ENCODE measurements at regions not wholly inside any gene's neighbourhood (a gene's known extent, or its start where the extent isn't known, plus 50 kb on each side); places are given as distances from the start of the nearest gene placed in this dataset.

DNA sequence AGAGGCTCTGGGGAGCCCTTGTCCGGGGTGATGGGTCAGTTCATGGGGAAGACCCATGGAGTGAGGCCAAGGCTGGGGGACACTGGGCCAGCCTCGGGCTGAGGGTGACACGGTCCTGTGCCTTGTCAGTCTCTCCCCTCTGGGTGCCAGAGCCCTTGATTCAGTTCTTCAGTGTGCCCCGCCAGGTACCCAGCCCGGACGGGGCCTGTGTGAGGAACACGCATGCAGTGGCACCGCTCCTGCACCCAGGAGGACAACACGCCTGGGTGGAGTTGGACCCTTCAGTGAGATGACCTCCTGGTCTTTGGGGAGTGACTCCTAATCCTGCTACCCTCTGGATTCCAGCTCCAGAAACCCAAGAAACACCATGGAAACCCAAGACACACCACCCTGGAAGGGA is 264.4 kb downstream of the LOXHD1 start:
- Mint-ChIP-seq H3K9me3 (no peaks in the 10 kb centered on the region), H3K4me3 (no peak overlapping the region), H3K36me3 (ENCODE audit: low read depth) (no peaks in the 10 kb centered on the region), H3K4me1 (ENCODE audit: low read depth) (no peaks in the 10 kb centered on the region), H3K27ac (no peak overlapping the region), H3K27me3 (no peaks in the 10 kb centered on the region)
- ATAC-seq (ENCODE audit: poor library complexity) (no peak), DNase-seq (no peak)
- Histone ChIP-seq H3K27ac (ENCODE audit: low read depth in 1 of 2, low read length in 2 of 2) (no peak overlapping the region), H3K27me3 (ENCODE audit: control insufficient read depth in 1 of 2, insufficient read depth in 2 of 2, low read length in 2 of 2) (no peaks in the 10 kb centered on the region), H3K4me3 (ENCODE audit: low read length) (no peak overlapping the region), H3K36me3 (ENCODE audit: insufficient read depth, low read length) (no peaks in the 10 kb centered on the region), H3K4me1 (ENCODE audit: insufficient read depth, low read length) (no peaks in the 10 kb centered on the region), H3K9me3 (ENCODE audit: control insufficient read depth in 1 of 2, insufficient read depth in 1 of 2, low read length in 2 of 2) (no peaks in the 10 kb centered on the region)
- ChIA-PET CTCF (no interaction called here), POLR2A (no interaction called here)
- intact Hi-C loops (cut with DNase I, micrococcal nuclease) = no loop called here
- TF ChIP-seq, protein P1, sequence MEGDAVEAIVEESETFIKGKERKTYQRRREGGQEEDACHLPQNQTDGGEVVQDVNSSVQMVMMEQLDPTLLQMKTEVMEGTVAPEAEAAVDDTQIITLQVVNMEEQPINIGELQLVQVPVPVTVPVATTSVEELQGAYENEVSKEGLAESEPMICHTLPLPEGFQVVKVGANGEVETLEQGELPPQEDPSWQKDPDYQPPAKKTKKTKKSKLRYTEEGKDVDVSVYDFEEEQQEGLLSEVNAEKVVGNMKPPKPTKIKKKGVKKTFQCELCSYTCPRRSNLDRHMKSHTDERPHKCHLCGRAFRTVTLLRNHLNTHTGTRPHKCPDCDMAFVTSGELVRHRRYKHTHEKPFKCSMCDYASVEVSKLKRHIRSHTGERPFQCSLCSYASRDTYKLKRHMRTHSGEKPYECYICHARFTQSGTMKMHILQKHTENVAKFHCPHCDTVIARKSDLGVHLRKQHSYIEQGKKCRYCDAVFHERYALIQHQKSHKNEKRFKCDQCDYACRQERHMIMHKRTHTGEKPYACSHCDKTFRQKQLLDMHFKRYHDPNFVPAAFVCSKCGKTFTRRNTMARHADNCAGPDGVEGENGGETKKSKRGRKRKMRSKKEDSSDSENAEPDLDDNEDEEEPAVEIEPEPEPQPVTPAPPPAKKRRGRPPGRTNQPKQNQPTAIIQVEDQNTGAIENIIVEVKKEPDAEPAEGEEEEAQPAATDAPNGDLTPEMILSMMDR (IDR thresholded peaks at IDR 0.05) = no peak

- H3K27me3 ChIP-seq (ENCODE audit: control insufficient read depth in 1 of 2, insufficient read depth in 2 of 2, low read length in 2 of 2) = no peaks in the 10 kb centered on the region
- Mint-ChIP-seq H3K4me1 (ENCODE audit: low read depth) (no peaks in the 10 kb centered on the region), H3K36me3 (ENCODE audit: low read depth) (no peaks in the 10 kb centered on the region), H3K9me3 (no peaks in the 10 kb centered on the region), H3K4me3 (no peak overlapping the region), H3K27me3 (no peaks in the 10 kb centered on the region), H3K27ac (no peak overlapping the region)
- H3K9me3 ChIP-seq (ENCODE audit: control insufficient read depth in 1 of 2, insufficient read depth in 1 of 2, low read length in 2 of 2) = no peaks in the 10 kb centered on the region
- intact Hi-C loops (cut with DNase I, micrococcal nuclease) = no loop called here
- ATAC-seq (ENCODE audit: poor library complexity) (no peak), DNase-seq (no peak)
- no peak overlapping the region for H3K27ac ChIP-seq (ENCODE audit: low read depth in 1 of 2, low read length in 2 of 2)
- ChIA-PET POLR2A (no interaction called here), CTCF (no interaction called here)
- H3K4me1 ChIP-seq (ENCODE audit: insufficient read depth, low read length) = no peaks in the 10 kb centered on the region
- TF ChIP-seq, protein P1 (IDR thresholded peaks at IDR 0.05) = no peak
- no peaks in the 10 kb centered on the region for H3K36me3 ChIP-seq (ENCODE audit: insufficient read depth, low read length)
- no peak overlapping the region for H3K4me3 ChIP-seq (ENCODE audit: low read length)
Measured at GRCh38 chr18:46393230-46393629, 263.8 kb downstream of the LOXHD1 start.

DNA sequence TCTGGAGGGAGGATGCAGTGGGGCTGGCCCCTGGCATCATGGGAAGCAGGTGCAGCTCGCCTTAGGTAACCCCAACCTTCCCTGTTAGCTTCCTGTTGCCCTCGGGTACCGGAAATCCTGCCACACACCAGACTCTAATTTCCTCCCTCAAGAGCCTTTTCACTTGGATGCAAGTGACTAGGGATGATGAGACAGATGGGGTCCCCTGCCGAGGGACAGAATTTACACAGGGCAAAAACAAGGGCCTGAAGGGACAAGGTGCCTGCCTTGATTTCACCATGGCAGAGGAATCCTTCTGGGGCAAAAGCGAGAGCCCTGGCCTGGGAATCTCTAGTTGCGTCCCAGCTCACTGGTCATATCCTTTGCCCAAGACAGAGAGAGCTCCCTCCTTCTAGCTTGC is 263.1 kb downstream of the LOXHD1 start:
- POLR2A ChIA-PET = no interaction called here

More for the DNA sequence above, 263.1 kb downstream of the LOXHD1 start:
- H3K27me3 Mint-ChIP-seq = no peaks in the 10 kb centered on the region
- H3K36me3 ChIP-seq (ENCODE audit: insufficient read depth, low read length) = no peaks in the 10 kb centered on the region
- ATAC-seq (ENCODE audit: poor library complexity) (no peak), DNase-seq (no peak)
- no peak overlapping the region for H3K4me3 ChIP-seq (ENCODE audit: low read length)
- H3K36me3 Mint-ChIP-seq (ENCODE audit: low read depth) = no peaks in the 10 kb centered on the region
- no peak overlapping the region for H3K27ac Mint-ChIP-seq
- H3K4me1 Mint-ChIP-seq (ENCODE audit: low read depth) = no peaks in the 10 kb centered on the region
- H3K27me3 ChIP-seq (ENCODE audit: control insufficient read depth in 1 of 2, insufficient read depth in 2 of 2, low read length in 2 of 2) = no peaks in the 10 kb centered on the region
- H3K9me3 Mint-ChIP-seq = no peaks in the 10 kb centered on the region
- intact Hi-C loops (cut with DNase I, micrococcal nuclease) = no loop called here
- H3K4me3 Mint-ChIP-seq = no peak overlapping the region
- H3K9me3 ChIP-seq (ENCODE audit: control insufficient read depth in 1 of 2, insufficient read depth in 1 of 2, low read length in 2 of 2) = no peaks in the 10 kb centered on the region
- CTCF ChIA-PET = no interaction called here
- TF ChIP-seq, protein P1 (IDR thresholded peaks at IDR 0.05) = no peak
- H3K4me1 ChIP-seq (ENCODE audit: insufficient read depth, low read length) = no peaks in the 10 kb centered on the region
- H3K27ac ChIP-seq (ENCODE audit: low read depth in 1 of 2, low read length in 2 of 2) = no peak overlapping the region

Measured in CD4-positive, alpha-beta T cell (primary cell).